Stimulated activated CD4-positive, alpha-beta T cell treated with anti-CD3 and anti-CD28 coated beads, Interleukin-2, amount 100 ng/mL, for 24 hours (primary cell): ENCODE measurements at regions not wholly inside any gene's neighbourhood (a gene's known extent, or its start where the extent isn't known, plus 50 kb on each side); places are given as distances from the start of the nearest gene placed in this dataset.
"Not testable (repeated sequence)": the region's sequence is repeated elsewhere in the genome, so short reads cannot be mapped to it uniquely, and the experiment has no call there.

Experiments
- DNase-seq, 2 donors: peaks; one replicate each; pipeline ENCODE4 v3.0.0-alpha.2; 2020

- no peak for DNase-seq
These were observed 1009.4 kb downstream of the TLE1 start for GRCh38 chr9:80679916-80680315.

GRCh38 chr9:80678906-80679305, 1010.4 kb downstream of the TLE1 start:
- no peak for DNase-seq

GRCh38 chr9:80673496-80673895, 1015.9 kb downstream of the TLE1 start:
- no peak for DNase-seq

- no peak for DNase-seq
These were observed 1023.9 kb downstream of the TLE1 start for GRCh38 chr9:80665479-80665878.

GRCh38 chr9:80664327-80665210, 1024.8 kb downstream of the TLE1 start:
- DNase-seq, result no peak

- not testable (repeated sequence) for DNase-seq
These were observed 1029.6 kb downstream of the TLE1 start for GRCh38 chr9:80659751-80660150.

DNA sequence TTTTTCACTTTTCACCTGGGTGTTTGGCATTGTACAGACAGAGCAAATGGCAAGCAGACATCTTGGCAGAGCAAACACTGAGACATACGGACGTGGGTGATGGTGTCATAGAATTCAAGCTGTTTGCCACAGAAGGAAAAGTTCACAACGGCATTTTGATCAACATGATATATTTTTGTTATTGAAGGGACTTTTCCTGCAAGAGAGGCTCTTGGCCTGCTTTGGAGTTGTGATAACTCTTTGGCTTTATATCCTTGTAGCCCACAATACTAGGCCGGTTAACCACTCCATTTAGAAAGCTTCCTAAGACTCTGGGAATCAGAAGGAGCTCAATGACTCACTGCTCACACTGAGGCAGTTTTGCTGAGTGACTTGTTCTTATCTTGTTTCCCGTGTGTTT, 1038.3 kb downstream of the TLE1 start:
- DNase-seq, result no peak

- DNase-seq, result no peak
These were observed 1039.9 kb downstream of the TLE1 start for GRCh38 chr9:80649496-80649895.

- no peak for DNase-seq
These were observed 1040.3 kb downstream of the TLE1 start for GRCh38 chr9:80649001-80649420.

DNA sequence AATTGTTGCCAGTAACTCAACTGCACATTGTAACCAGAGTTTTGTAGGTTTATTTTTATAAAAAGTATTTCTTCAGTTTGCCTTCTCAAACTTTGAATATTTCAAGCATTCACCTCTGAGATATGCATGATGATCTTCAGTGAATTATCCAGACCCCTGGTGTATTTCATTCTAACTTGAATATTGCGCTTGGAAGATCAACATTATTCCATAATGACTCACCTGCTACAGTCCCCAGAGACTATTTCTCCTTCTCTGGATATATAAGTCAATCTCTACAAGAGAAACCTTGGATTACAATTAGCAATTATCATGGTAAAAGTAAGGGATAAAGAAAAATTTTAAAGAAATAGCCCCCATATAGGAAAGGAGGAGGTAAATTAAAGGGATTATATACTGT, 1041.0 kb downstream of the TLE1 start:
- no peak for DNase-seq

DNA sequence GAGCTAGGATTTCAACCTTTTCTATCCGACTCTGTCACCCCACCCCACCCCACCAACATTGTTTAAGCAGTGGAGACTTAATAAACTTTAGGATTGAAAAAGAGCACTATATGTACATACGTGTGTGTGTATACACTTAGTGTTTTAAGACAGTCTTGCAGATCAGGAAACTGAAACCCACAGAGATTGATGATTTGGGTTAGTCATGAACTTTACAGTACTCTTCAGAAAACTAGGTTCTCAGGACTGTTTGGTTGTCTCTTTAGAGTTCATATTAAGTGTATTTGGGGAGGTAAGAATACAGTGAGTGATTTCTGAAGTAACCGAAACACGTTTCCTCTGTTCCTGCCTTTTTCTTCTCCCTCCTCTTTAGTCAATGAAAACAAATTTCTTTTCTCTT, 1043.1 kb downstream of the TLE1 start:
- no peak for DNase-seq

DNA sequence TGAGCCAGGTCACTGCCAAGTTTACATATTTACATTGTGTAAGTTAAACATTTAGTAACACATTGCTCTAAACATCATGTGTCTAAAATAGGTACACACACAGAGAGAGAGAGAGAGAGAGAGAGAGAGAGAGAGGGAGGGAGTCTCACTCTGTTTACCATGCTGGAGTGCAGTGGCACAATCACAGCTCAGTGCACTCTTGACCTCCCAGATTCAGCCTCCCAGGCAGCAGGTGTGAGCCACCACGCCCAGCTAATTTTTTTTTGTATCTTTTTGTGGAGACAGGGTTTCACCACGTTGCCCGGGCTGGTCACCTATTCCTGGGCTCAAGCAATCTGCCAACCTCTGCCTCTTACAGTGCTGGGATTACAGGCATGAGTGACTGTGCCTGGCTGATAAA, 1045.3 kb downstream of the TLE1 start:
- no peak for DNase-seq

DNA sequence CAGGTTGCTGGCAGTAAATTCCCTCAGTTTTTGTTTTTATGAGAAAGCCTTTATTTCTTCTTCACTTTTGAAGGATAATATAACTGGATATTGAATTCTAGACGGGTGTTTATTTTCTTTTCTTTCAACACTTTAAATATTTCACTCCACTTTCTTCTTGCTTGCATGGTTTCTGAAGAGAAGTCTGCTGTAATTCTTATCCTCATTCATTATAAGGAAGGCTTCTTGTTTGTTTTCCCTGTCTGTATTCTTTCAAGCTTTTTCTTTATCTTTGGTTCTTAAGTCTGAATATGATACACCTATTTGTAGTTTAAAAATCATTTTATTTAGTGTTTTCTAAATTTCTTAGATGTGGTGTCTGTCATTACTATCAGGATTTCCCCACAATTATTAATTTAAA, 1054.3 kb downstream of the TLE1 start:
- DNase-seq, result no peak

DNA sequence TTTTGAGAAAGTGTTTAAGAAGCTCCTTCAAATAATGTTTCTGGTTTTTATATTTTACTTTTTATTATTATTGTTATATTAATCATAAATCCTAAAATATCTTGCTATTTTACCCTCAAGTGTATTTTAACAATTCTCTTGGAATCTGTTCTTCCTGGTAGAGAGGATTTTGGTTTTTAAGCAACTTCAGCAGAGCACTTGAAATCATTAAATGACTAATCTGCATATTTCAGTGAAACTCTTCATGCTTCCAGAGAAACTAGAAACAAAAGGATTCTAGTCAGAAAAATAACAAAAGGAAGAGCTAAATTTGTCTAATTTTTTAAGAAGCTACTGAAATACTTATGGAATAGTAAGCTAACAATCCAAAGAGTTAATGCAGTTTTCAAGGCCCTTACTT, 1057.3 kb downstream of the TLE1 start:
- no peak for DNase-seq

DNA sequence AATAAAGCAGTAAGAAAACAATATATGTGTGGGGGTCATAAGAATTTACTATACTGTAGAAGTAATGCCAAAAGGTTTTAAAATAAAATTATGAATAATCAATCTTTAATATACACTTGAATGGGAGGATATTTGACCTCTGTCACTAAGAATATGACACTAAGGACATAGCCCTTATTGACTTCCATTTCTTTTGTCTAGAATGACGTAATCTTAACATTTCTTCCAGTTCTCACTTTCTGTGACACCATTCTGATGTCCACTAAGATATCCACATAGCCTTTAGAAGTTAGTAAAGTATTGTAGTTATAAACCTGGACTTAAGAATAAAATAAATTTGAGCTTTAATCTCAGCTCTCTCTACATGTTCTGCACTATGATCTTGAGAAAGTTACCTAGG, 1050.7 kb downstream of the TLE4 start:
- DNase-seq, result no peak

DNA sequence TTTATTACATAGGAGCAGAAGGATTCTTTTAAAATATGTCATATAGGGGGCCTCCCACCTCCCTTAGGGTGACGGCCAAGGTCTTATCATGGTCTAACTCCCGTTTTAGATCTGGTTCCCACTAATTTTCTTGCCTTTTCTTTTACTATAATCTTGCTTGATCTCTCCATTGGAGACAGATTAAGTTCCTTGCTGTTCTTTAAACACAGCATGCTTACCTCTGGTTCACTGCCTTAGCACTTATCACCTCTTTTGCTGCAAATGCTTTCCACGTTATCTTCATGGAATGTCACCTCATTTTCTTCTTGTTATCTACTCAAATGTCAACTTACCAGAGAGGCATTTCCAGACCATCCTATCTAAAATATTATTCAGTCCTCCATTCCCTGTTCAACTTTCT, 1047.6 kb downstream of the TLE4 start:
- DNase-seq, result no peak

DNA sequence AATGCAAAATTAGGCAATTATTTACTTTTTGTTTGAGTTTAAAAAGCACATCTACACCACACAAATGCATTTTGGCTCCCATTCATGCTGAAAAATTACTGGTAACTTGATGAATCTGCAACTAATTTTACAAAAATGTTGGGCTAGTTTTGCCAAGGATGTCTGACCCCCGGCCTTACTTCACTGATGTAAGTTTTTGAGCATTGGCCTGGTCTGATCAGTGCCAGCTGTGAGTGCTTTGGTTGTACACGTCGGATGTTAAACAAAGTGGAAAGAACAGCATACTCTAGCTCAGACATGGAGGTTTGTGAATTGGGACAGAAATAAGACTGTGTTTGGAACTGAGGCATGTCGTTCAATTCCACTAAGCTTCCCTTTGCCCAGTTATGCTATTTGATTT, 1044.2 kb downstream of the TLE4 start:
- DNase-seq, result no peak

- no peak for DNase-seq
These were observed 1034.0 kb downstream of the TLE4 start for GRCh38 chr9:80605793-80606192.

- no peak for DNase-seq
These were observed 1033.4 kb downstream of the TLE4 start for GRCh38 chr9:80605129-80605528.

DNA sequence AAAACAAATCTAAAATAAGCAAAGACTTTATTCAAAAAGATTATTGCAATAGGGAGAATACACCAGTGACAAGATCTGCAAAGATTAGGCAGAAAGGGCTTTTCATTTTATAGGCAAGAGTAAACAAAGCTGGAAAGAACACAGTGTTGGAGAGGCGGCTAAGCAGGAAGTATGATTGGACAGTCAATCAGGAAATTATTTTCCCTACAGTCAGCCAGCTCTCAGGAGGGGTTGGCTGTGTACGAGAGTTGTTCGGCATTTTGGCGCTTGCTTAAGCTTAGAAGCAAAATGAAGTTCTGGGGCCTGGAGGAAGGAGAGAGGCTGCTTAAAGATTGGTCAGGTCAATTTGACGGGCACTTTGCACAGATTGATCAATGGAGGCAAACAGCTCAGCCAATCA, 1030.5 kb downstream of the TLE4 start:
- no peak for DNase-seq

- no peak for DNase-seq
These were observed 1024.8 kb downstream of the TLE4 start for GRCh38 chr9:80596579-80596978.

GRCh38 chr9:80595192-80595591, 1023.4 kb downstream of the TLE4 start:
- no peak for DNase-seq

GRCh38 chr9:80592413-80592812, 1020.6 kb downstream of the TLE4 start:
- DNase-seq, result no peak

DNA sequence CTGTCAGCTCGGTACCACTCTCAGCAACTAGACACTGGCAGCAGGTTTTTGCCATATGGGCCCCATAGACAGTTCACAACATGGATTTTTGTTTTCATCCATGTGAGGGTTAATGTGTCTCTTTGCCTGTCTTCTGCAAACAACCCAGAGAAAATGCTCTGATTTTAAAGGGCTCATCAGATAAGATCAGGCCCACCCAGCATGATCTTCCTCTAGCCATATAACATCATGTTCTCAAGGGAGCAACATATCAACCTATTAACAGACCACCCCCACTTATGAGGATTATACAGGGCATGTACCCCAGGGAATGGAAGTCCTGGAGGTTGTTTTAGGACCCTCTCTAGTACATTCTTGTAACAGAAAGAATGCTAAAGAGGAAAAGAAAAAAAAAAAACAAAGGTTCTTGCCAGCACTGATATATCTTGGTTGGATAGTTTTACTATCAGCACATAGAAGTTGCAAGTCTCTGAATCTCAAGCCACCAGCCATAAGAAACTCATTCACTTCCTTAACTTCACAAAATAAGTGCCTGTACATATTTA, 1015.1 kb downstream of the TLE4 start:
- no peak for DNase-seq

- no peak for DNase-seq
These were observed 1000.2 kb downstream of the TLE4 start for GRCh38 chr9:80571953-80572352.
